Mesodermal cell (in vitro differentiated cells): ENCODE measurements at regions not wholly inside any gene's neighbourhood (a gene's known extent, or its start where the extent isn't known, plus 50 kb on each side); places are given as distances from the start of the nearest gene placed in this dataset.

Source experiments
- H3K27ac ChIP-seq: 2 replicates; pipeline ENCODE4 v1.7.0; 2013; ENCODE audit warnings: mild to moderate bottlenecking, low read depth, low read length, moderate library complexity; ENCODE audit not compliant: severe bottlenecking
- H3K36me3 ChIP-seq: 2 replicates; pipeline ENCODE4 v1.7.1; 2013; ENCODE audit warnings: mild to moderate bottlenecking, low read length, moderate library complexity; ENCODE audit not compliant: control insufficient read depth, insufficient read depth
- H3K4me1 ChIP-seq: one replicate; pipeline ENCODE4 v1.7.1; 2013; ENCODE audit warnings: mild to moderate bottlenecking, low read length; ENCODE audit not compliant: insufficient read depth, control insufficient read depth, poor library complexity, severe bottlenecking
- H3K4me3 ChIP-seq: 2 replicates; pipeline ENCODE4 v1.7.0; 2013; ENCODE audit warnings: low read length, control low read depth, mild to moderate bottlenecking; ENCODE audit not compliant: insufficient read depth, poor library complexity, severe bottlenecking; ENCODE audit errors: extremely low read depth
- H3K9me3 ChIP-seq: 2 replicates; pipeline ENCODE4 v1.7.1; 2013; ENCODE audit warnings: mild to moderate bottlenecking, low read length, moderate library complexity; ENCODE audit not compliant: control insufficient read depth
- WGBS, 2 experiments: methylation state at CpG; one replicate each; pipeline ENCODE4 v1.1.5; 2013; ENCODE audit warnings: missing lambda C conversion rate in 2 of 2; ENCODE audit not compliant: insufficient coverage in 2 of 2; 5-methylcytosine and 5-hydroxymethylcytosine counted together

DNA sequence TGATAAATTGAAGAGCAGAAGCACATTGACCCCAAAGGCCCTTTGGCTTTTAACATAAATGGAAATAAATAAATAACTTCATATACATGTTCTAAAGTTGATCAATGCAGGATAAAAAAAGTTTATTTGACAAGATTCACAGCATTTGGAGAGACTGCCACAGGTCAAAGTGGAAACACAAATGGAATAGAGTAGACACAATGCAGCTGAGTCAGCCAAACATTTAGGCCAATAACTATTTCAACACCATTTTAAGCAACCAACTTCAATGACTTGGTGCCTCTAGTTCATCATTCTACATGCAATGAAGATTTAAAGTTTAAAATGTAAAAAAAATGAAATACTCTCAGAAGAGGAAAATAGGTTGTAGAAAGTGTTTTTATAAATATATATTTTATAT, 365.2 kb downstream of the FAT4 start:
- Histone ChIP-seq H3K4me3 (no peak overlapping the region), H3K27ac (no peak overlapping the region), H3K4me1 (no peaks in the 10 kb centered on the region), H3K36me3 (no peaks in the 10 kb centered on the region), H3K9me3 (no peaks in the 10 kb centered on the region)

DNA sequence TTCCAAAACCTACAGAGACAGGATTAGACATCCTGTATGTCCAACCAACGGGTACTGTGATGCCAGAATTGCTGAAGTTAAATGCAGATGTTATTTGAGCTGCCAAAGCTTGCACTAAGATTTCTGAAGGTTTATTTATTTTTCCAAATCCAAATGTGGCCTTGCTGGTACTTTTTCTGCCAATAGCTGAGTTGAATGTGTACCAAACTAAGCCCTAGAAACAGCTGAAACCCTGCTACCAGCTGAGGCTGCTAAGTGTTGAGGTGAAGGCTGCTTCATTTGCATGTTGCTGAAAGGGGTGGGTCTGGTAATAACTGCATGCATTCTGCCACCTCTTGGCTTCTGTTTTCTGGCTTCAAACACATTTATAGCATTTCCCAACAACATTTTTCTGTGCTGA, 366.5 kb downstream of the FAT4 start:
- Histone ChIP-seq H3K9me3 (no peaks in the 10 kb centered on the region), H3K27ac (no peak overlapping the region), H3K4me1 (no peaks in the 10 kb centered on the region), H3K4me3 (no peak overlapping the region), H3K36me3 (no peaks in the 10 kb centered on the region)
- WGBS, 2 experiments: no CpG with 5 or more reads among the region's 1 CpG

DNA sequence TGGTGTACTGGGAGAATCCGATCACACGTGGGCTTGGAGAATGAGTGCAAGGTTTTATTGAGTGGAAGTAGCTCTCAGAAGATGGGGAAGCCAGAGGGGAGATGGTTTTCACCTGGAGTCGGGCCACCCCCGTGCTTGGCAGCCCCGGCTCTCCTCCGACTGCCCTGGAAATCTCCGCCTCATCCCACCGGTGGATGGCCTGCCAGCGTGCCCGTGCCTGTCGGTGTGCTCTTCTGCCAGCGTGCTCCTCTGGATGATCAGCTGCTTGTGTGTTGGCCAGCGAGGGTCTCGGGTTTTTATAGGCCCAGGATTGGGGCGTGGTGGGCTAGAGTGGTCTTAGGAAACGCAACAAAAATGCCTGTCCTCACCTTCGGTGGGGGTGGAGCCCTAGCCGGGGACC, 368.0 kb downstream of the FAT4 start:
- no peak overlapping the region for H3K27ac ChIP-seq
- H3K9me3 ChIP-seq: no peaks in the 10 kb centered on the region
- no peaks in the 10 kb centered on the region for H3K36me3 ChIP-seq
- 95 to 98% methylated on average over 12 to 15 of the region's 18 CpGs for whole genome bisulfite sequencing, 2 experiments
- no peak overlapping the region for H3K4me3 ChIP-seq
- H3K4me1 ChIP-seq: no peaks in the 10 kb centered on the region

DNA sequence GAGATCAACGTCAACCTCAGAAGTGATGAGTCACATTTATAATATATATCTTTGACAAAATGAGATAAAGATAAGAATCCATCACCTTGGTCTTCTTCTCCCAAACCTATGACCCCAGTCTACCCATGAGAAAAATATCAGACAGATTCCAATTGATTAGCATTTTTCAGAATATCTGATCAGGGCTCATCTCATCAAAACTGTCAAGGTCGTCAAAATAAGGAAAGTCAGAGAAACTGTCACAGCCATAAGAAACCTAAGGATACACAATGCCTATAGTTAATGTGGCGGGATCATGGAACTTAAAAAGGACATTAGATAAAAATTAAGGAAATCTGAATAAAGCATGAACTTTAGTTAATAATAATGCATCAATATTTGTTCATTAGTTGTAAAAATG, 374.1 kb downstream of the FAT4 start:
- Histone ChIP-seq H3K4me3 (no peak overlapping the region), H3K36me3 (no peaks in the 10 kb centered on the region), H3K4me1 (no peaks in the 10 kb centered on the region), H3K9me3 (no peaks in the 10 kb centered on the region), H3K27ac (no peak overlapping the region)
- no CpG with 5 or more reads among the region's 3 CpGs for WGBS, 2 experiments

DNA sequence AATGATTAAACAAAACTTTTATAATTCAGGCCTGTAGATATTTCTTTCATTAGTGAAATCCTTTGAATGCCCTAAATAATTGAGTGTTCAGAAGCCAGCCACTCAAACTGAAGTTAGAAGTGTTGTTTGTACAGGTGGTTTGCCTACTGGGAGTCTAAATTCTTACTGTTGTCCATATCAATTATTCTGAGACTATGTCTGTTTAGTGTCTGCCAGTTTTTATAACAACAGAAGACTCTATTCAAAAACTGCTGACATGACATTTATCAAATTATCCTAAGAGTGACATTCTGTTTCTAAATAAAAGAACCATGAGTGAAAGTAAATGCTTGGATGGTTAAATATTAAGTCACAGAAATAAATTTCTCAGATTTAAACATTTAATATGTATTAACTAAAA, 375.1 kb downstream of the FAT4 start:
- H3K27ac ChIP-seq: no peak overlapping the region
- H3K9me3 ChIP-seq: no peaks in the 10 kb centered on the region

DNA sequence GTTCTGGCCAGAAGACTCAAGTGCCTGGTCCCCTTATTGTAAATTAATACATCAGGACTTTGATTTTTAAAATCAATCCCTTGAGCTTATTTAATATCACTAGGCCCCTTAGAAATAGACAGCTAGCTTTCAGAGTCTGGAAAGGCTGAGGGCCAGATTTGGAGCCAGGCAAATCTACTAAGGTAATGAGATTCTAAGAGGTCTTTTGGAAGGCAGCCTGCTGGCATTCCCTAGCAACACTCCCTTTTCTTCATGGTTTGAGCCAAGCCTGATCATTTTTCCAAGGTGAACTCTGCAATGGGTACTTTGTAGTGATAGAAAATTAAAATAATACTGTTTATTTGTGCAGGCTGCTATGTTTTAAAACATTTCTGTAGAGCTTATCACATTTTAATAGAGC, 378.5 kb downstream of the FAT4 start:
- H3K4me3 ChIP-seq: no peak overlapping the region
- no peak overlapping the region for H3K27ac ChIP-seq
- no peaks in the 10 kb centered on the region for H3K36me3 ChIP-seq
- H3K9me3 ChIP-seq: no peaks in the 10 kb centered on the region
- no peaks in the 10 kb centered on the region for H3K4me1 ChIP-seq

More for the DNA sequence above, 375.1 kb downstream of the FAT4 start:
- Histone ChIP-seq H3K36me3 (no peaks in the 10 kb centered on the region), H3K4me1 (no peaks in the 10 kb centered on the region), H3K4me3 (no peak overlapping the region)

DNA sequence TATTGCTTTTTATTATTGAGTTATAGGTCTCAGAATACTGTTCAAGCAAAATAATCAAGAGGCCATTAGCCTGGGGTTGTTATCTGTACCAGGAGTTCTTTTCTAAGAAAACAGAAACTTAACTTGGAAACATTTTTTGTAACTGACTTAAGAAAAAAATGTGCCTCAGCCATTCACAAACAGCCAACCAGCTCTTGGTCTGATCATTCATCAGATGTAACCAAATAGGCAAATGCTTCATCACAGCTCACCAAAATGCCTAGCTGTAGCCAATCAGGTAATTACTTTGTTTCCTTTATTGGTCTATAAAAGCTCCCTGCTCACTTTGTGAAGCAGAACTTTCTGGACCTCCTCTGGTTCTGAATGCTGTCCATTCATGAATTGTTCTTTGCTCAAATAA, 387.7 kb downstream of the FAT4 start:
- no peak overlapping the region for H3K4me3 ChIP-seq
- no peaks in the 10 kb centered on the region for H3K4me1 ChIP-seq
- no peak overlapping the region for H3K27ac ChIP-seq
- H3K36me3 ChIP-seq: no peaks in the 10 kb centered on the region
- H3K9me3 ChIP-seq: no peaks in the 10 kb centered on the region

DNA sequence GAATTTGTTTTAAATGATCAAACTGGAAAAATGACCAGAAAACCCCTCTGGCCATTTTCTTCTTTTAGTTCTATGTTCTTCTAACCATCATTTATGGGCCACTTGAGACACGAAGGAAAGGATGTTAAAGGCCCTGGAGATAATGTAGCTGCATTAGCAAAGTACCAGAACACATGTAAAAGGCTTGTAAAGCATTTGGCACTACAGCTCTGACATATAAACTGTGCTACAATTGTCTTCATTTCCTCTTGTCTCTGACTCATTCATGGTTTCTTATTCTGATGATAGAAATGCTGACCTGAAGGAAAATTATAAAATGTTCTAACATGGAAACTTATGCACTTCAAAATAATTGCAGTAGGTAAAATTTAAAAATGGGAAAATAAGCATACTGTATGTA, 388.7 kb downstream of the FAT4 start:
- Histone ChIP-seq H3K4me1 (no peaks in the 10 kb centered on the region), H3K36me3 (no peaks in the 10 kb centered on the region), H3K4me3 (no peak overlapping the region), H3K9me3 (no peaks in the 10 kb centered on the region), H3K27ac (peak overlapping the region; percentile 1)
- WGBS, 2 experiments: 60% methylated on average over 1 of the region's 1 CpG; no CpG with 5 or more reads in 1 of the 2 experiments

DNA sequence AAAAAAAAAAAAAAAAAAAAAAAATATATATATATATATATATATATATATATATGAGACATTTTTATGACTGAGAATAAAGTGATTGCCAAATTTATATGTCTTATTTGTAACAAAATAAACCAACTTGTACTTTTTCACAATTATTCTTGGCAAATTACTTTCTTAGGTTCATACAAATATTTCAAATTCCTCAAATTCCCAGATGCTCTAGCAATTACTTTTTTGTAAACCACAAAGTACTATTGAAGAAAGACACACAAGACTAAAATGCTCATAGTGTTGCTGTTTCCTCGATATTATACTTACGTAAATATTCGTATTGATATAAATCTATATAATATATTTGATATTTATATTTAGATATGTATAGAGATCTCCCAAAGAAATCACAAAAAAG, 390.0 kb downstream of the FAT4 start:
- WGBS, 2 experiments: no CpG with 5 or more reads among the region's 3 CpGs
- H3K4me1 ChIP-seq: no peaks in the 10 kb centered on the region
- no peak overlapping the region for H3K4me3 ChIP-seq

DNA sequence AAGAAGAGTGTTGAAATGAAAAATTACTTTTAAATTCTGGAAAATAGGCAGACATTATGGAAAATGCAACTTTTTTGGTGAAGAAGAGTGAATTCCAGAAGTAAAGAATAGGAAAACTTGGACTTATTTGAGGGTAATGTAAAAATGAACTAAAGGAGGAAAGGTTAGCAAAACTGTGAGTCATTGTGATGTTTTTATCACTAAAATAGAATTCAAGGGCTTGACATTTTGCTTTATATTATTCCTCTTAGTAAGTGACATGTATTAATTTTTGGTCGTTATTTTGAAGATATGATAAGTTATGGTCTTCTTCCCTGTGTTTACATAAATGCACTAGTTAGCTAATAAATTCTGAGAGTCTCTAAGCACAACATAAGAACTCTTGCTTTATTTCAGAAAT, 390.9 kb downstream of the FAT4 start:
- Histone ChIP-seq H3K4me1 (peaks cover 4% of the 10 kb centered on the region), H3K4me3 (no peak overlapping the region), H3K36me3 (no peaks in the 10 kb centered on the region), H3K9me3 (no peaks in the 10 kb centered on the region), H3K27ac (no peak overlapping the region)
- WGBS, 2 experiments: no CpG with 5 or more reads among the region's 1 CpG

More for the DNA sequence above, 390.0 kb downstream of the FAT4 start:
- Histone ChIP-seq H3K36me3 (no peaks in the 10 kb centered on the region), H3K9me3 (no peaks in the 10 kb centered on the region), H3K27ac (no peak overlapping the region)

DNA sequence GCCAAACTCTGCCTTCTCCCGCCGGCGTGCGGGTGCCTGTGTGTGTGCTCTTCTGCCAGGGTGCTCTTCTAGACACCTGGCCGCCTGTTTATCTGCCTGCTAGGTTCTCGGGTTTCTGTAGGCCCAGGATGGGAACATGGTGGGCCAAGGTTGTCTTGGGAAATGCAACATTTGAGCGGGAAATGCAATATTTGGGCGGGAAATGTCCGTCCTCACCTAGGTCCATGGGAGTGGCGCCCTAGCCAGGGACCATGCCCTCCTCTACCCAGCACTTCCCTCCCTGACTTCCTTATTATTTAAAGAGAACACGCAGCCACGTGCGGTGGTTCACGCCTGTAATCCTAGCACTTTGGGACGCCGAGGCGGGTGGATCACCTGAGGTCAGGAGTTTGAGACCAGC, 392.6 kb downstream of the FAT4 start:
- H3K36me3 ChIP-seq: no peaks in the 10 kb centered on the region
- no peak overlapping the region for H3K27ac ChIP-seq
- 90 to 97% methylated on average over 12 to 14 of the region's 17 CpGs for WGBS, 2 experiments
- H3K4me1 ChIP-seq: peaks cover 4% of the 10 kb centered on the region
- H3K4me3 ChIP-seq: no peak overlapping the region
- no peaks in the 10 kb centered on the region for H3K9me3 ChIP-seq

DNA sequence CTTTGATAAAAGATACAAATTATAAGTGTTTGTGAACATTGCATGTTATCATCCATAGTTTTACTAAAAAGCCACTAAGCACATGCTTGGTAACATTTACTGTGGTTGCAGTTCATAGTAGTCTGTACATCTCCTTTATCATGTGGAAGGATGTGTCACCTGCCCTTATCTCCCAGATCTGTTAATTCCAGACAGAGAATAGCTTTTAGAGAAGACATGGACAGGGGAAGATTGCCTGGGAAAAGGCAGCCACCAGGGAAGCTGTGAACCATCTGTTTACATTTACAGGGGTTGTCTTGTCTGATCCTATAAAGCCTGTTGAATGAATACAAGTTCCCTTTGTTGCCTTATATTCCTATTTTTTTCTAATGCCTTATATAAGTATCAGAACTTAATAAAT, 396.0 kb downstream of the FAT4 start:
- Histone ChIP-seq H3K4me3 (no peak overlapping the region), H3K36me3 (no peaks in the 10 kb centered on the region), H3K4me1 (peaks cover 4% of the 10 kb centered on the region), H3K9me3 (no peaks in the 10 kb centered on the region), H3K27ac (no peak overlapping the region)
